T-helper 1 cell treated with Interleukin-12 subunit alpha and Interleukin-12 subunit beta and Interleukin-4 antibody, amounts not matched to agents 30 μg/mL and 1 μg/mL, for 36 hours (primary cell): ENCODE measurements at regions not wholly inside any gene's neighbourhood (a gene's known extent, or its start where the extent isn't known, plus 50 kb on each side); places are given as distances from the start of the nearest gene placed in this dataset.

Experiments
- H3K27ac Mint-ChIP-seq: one replicate; pipeline ENCODE4 v1.8.0; 2021; ENCODE audit warnings: mild to moderate bottlenecking, mixed read lengths
- H3K27me3 Mint-ChIP-seq: one replicate; pipeline ENCODE4 v1.8.0; 2021; ENCODE audit warnings: low read depth, mixed read lengths
- H3K36me3 Mint-ChIP-seq: one replicate; pipeline ENCODE4 v1.8.0; 2021; ENCODE audit warnings: low read depth, mixed read lengths
- H3K4me1 Mint-ChIP-seq: one replicate; pipeline ENCODE4 v1.8.0; 2021; ENCODE audit warnings: low read depth, mixed read lengths
- H3K4me3 Mint-ChIP-seq: one replicate; pipeline ENCODE4 v1.8.0; 2021; ENCODE audit warnings: mild to moderate bottlenecking, moderate library complexity, mixed read lengths
- H3K9me3 Mint-ChIP-seq: one replicate; pipeline ENCODE4 v1.8.0; 2021; ENCODE audit warnings: mixed read lengths

- no peak overlapping the region for H3K4me3 Mint-ChIP-seq
- H3K4me1 Mint-ChIP-seq = no peaks in the 10 kb centered on the region
- H3K27ac Mint-ChIP-seq = no peak overlapping the region
- no peaks in the 10 kb centered on the region for H3K9me3 Mint-ChIP-seq
- H3K36me3 Mint-ChIP-seq = no peaks in the 10 kb centered on the region
- H3K27me3 Mint-ChIP-seq = no peaks in the 10 kb centered on the region
Measured at GRCh38 chr10:9645404-9645803, 1372.3 kb upstream of the CELF2 start.

GRCh38 chr10:9645928-9646600, 1371.6 kb upstream of the CELF2 start:
- no peaks in the 10 kb centered on the region for H3K4me1 Mint-ChIP-seq
- H3K9me3 Mint-ChIP-seq = no peaks in the 10 kb centered on the region

GRCh38 chr10:9654261-9654660, 1363.4 kb upstream of the CELF2 start:
- no peaks in the 10 kb centered on the region for H3K36me3 Mint-ChIP-seq
- H3K9me3 Mint-ChIP-seq = no peaks in the 10 kb centered on the region
- H3K27me3 Mint-ChIP-seq = no peaks in the 10 kb centered on the region
- no peaks in the 10 kb centered on the region for H3K4me1 Mint-ChIP-seq
- H3K4me3 Mint-ChIP-seq = no peak overlapping the region
- H3K27ac Mint-ChIP-seq = no peak overlapping the region

More at GRCh38 chr10:9645928-9646600, 1371.6 kb upstream of the CELF2 start:
- Mint-ChIP-seq H3K36me3 (no peaks in the 10 kb centered on the region), H3K27me3 (no peaks in the 10 kb centered on the region), H3K4me3 (no peak overlapping the region), H3K27ac (no peak overlapping the region)

GRCh38 chr10:9656386-9656785, 1361.3 kb upstream of the CELF2 start:
- Mint-ChIP-seq H3K4me3 (no peak overlapping the region), H3K36me3 (no peaks in the 10 kb centered on the region), H3K9me3 (no peaks in the 10 kb centered on the region), H3K4me1 (no peaks in the 10 kb centered on the region), H3K27ac (no peak overlapping the region), H3K27me3 (no peaks in the 10 kb centered on the region)

- H3K9me3 Mint-ChIP-seq = no peaks in the 10 kb centered on the region
- H3K36me3 Mint-ChIP-seq = no peaks in the 10 kb centered on the region
- H3K4me1 Mint-ChIP-seq = no peaks in the 10 kb centered on the region
- H3K27ac Mint-ChIP-seq = no peak overlapping the region
- H3K4me3 Mint-ChIP-seq = no peak overlapping the region
- H3K27me3 Mint-ChIP-seq = no peaks in the 10 kb centered on the region
Measured at GRCh38 chr10:9656996-9657395, 1360.7 kb upstream of the CELF2 start.

- H3K9me3 Mint-ChIP-seq = no peaks in the 10 kb centered on the region
- H3K27ac Mint-ChIP-seq = no peak overlapping the region
- H3K4me3 Mint-ChIP-seq = no peak overlapping the region
- no peaks in the 10 kb centered on the region for H3K36me3 Mint-ChIP-seq
- no peaks in the 10 kb centered on the region for H3K27me3 Mint-ChIP-seq
- H3K4me1 Mint-ChIP-seq = no peaks in the 10 kb centered on the region
Measured at GRCh38 chr10:9657530-9657929, 1360.1 kb upstream of the CELF2 start.

GRCh38 chr10:9668411-9668810, 1349.3 kb upstream of the CELF2 start:
- H3K27ac Mint-ChIP-seq = no peak overlapping the region
- no peaks in the 10 kb centered on the region for H3K9me3 Mint-ChIP-seq
- H3K4me1 Mint-ChIP-seq = no peaks in the 10 kb centered on the region
- H3K4me3 Mint-ChIP-seq = no peak overlapping the region
- H3K27me3 Mint-ChIP-seq = no peaks in the 10 kb centered on the region
- no peaks in the 10 kb centered on the region for H3K36me3 Mint-ChIP-seq

- no peaks in the 10 kb centered on the region for H3K27me3 Mint-ChIP-seq
- no peak overlapping the region for H3K4me3 Mint-ChIP-seq
- no peaks in the 10 kb centered on the region for H3K4me1 Mint-ChIP-seq
- no peaks in the 10 kb centered on the region for H3K36me3 Mint-ChIP-seq
- H3K9me3 Mint-ChIP-seq = no peaks in the 10 kb centered on the region
- no peak overlapping the region for H3K27ac Mint-ChIP-seq
Measured at GRCh38 chr10:9670911-9671310, 1346.8 kb upstream of the CELF2 start.

- Mint-ChIP-seq H3K9me3 (no peaks in the 10 kb centered on the region), H3K27ac (no peak overlapping the region), H3K4me3 (no peak overlapping the region), H3K27me3 (no peaks in the 10 kb centered on the region), H3K4me1 (no peaks in the 10 kb centered on the region), H3K36me3 (no peaks in the 10 kb centered on the region)
Measured at GRCh38 chr10:9681655-9682054, 1336.0 kb upstream of the CELF2 start.

- Mint-ChIP-seq H3K4me3 (no peak overlapping the region), H3K4me1 (no peaks in the 10 kb centered on the region), H3K27me3 (no peaks in the 10 kb centered on the region), H3K36me3 (no peaks in the 10 kb centered on the region), H3K9me3 (no peaks in the 10 kb centered on the region), H3K27ac (no peak overlapping the region)
Measured at GRCh38 chr10:9682802-9683201, 1334.9 kb upstream of the CELF2 start.

- Mint-ChIP-seq H3K9me3 (no peaks in the 10 kb centered on the region), H3K27me3 (no peaks in the 10 kb centered on the region), H3K27ac (no peak overlapping the region), H3K4me1 (no peaks in the 10 kb centered on the region), H3K4me3 (no peak overlapping the region), H3K36me3 (no peaks in the 10 kb centered on the region)
Measured at GRCh38 chr10:9684186-9684585, 1333.5 kb upstream of the CELF2 start.

GRCh38 chr10:9685596-9685995, 1332.1 kb upstream of the CELF2 start:
- Mint-ChIP-seq H3K36me3 (no peaks in the 10 kb centered on the region), H3K4me3 (no peak overlapping the region), H3K27me3 (no peaks in the 10 kb centered on the region), H3K9me3 (no peaks in the 10 kb centered on the region), H3K4me1 (no peaks in the 10 kb centered on the region), H3K27ac (no peak overlapping the region)

GRCh38 chr10:9688711-9689110, 1329.0 kb upstream of the CELF2 start:
- no peak overlapping the region for H3K4me3 Mint-ChIP-seq
- no peaks in the 10 kb centered on the region for H3K27me3 Mint-ChIP-seq
- H3K9me3 Mint-ChIP-seq = no peaks in the 10 kb centered on the region

GRCh38 chr10:9707216-9707615, 1310.5 kb upstream of the CELF2 start:
- H3K27ac Mint-ChIP-seq = no peak overlapping the region
- H3K4me1 Mint-ChIP-seq = no peaks in the 10 kb centered on the region
- peaks cover 6% of the 10 kb centered on the region for H3K9me3 Mint-ChIP-seq
- no peaks in the 10 kb centered on the region for H3K27me3 Mint-ChIP-seq
- H3K4me3 Mint-ChIP-seq = no peak overlapping the region
- H3K36me3 Mint-ChIP-seq = no peaks in the 10 kb centered on the region

More at GRCh38 chr10:9688711-9689110, 1329.0 kb upstream of the CELF2 start:
- H3K36me3 Mint-ChIP-seq = no peaks in the 10 kb centered on the region
- no peak overlapping the region for H3K27ac Mint-ChIP-seq
- no peaks in the 10 kb centered on the region for H3K4me1 Mint-ChIP-seq

GRCh38 chr10:9709849-9710248, 1307.8 kb upstream of the CELF2 start:
- peaks cover 13% of the 10 kb centered on the region for H3K9me3 Mint-ChIP-seq
- H3K4me3 Mint-ChIP-seq = no peak overlapping the region
- H3K4me1 Mint-ChIP-seq = no peaks in the 10 kb centered on the region
- H3K36me3 Mint-ChIP-seq = no peaks in the 10 kb centered on the region
- H3K27me3 Mint-ChIP-seq = no peaks in the 10 kb centered on the region
- H3K27ac Mint-ChIP-seq = no peak overlapping the region

GRCh38 chr10:9712393-9712792, 1305.3 kb upstream of the CELF2 start:
- H3K9me3 Mint-ChIP-seq = peaks cover 13% of the 10 kb centered on the region
- no peak overlapping the region for H3K27ac Mint-ChIP-seq
- H3K27me3 Mint-ChIP-seq = no peaks in the 10 kb centered on the region
- H3K4me1 Mint-ChIP-seq = no peaks in the 10 kb centered on the region
- H3K4me3 Mint-ChIP-seq = no peak overlapping the region
- H3K36me3 Mint-ChIP-seq = no peaks in the 10 kb centered on the region
